ENCODE measurements at regions not wholly inside any gene's neighbourhood (a gene's known extent, or its start where the extent isn't known, plus 50 kb on each side); places are given as distances from the start of the nearest gene placed in this dataset.

- TF ChIP-seq REST (IDR thresholded peaks at IDR 0.05; ENCODE audit: insufficient replicate concordance, low read depth): no peak
- no peak for TF ChIP-seq SPI1 (IDR thresholded peaks at IDR 0.05; ENCODE audit: borderline replicate concordance, low read depth)
- TF ChIP-seq GABPA (IDR thresholded peaks at IDR 0.05; ENCODE audit: low read depth): no peak
- no peak for TF ChIP-seq POLR2AphosphoS5 (IDR thresholded peaks at IDR 0.05; ENCODE audit: low read depth)
- TF ChIP-seq CTCF (IDR thresholded peaks at IDR 0.05; ENCODE audit: insufficient read depth, low read length): no peak
- H3K27ac ChIP-seq (replicated peaks): no peak overlapping the region
- no peak overlapping the region for H3K4me3 ChIP-seq (replicated peaks; ENCODE audit: insufficient read depth, low read length)
- H3K27me3 ChIP-seq (ENCODE audit: insufficient read depth, poor library complexity, severe bottlenecking): no peaks in the 10 kb centered on the region
- no peak for DNase-seq (ENCODE audit: low read depth in 1 of 2, low spot score in 1 of 2)
These were observed 103.3 kb downstream of the C5orf15 start for GRCh38 chr5:133865113-133865512.

GRCh38 chr5:133864711-133865110 lies 103.7 kb downstream of the C5orf15 start:
- TF ChIP-seq CTCF (IDR thresholded peaks at IDR 0.05; ENCODE audit: insufficient read depth, low read length) (no peak), SPI1 (IDR thresholded peaks at IDR 0.05; ENCODE audit: borderline replicate concordance, low read depth) (no peak), REST (IDR thresholded peaks at IDR 0.05; ENCODE audit: insufficient replicate concordance, low read depth) (no peak), GABPA (IDR thresholded peaks at IDR 0.05; ENCODE audit: low read depth) (no peak), POLR2AphosphoS5 (IDR thresholded peaks at IDR 0.05; ENCODE audit: low read depth) (no peak)
- DNase-seq (ENCODE audit: low read depth in 1 of 2, low spot score in 1 of 2): no peak
- Histone ChIP-seq H3K27me3 (ENCODE audit: insufficient read depth, poor library complexity, severe bottlenecking) (no peaks in the 10 kb centered on the region), H3K4me3 (replicated peaks; ENCODE audit: insufficient read depth, low read length) (no peak overlapping the region), H3K27ac (replicated peaks) (no peak overlapping the region)

- Histone ChIP-seq H3K27ac (replicated peaks) (no peak overlapping the region), H3K27me3 (ENCODE audit: insufficient read depth, poor library complexity, severe bottlenecking) (no peaks in the 10 kb centered on the region), H3K4me3 (replicated peaks; ENCODE audit: insufficient read depth, low read length) (no peak overlapping the region)
- TF ChIP-seq REST (IDR thresholded peaks at IDR 0.05; ENCODE audit: insufficient replicate concordance, low read depth): no peak
- TF ChIP-seq SPI1 (IDR thresholded peaks at IDR 0.05; ENCODE audit: borderline replicate concordance, low read depth): no peak
- TF ChIP-seq POLR2AphosphoS5 (IDR thresholded peaks at IDR 0.05; ENCODE audit: low read depth): no peak
- TF ChIP-seq CTCF (IDR thresholded peaks at IDR 0.05; ENCODE audit: insufficient read depth, low read length): no peak
- no peak for TF ChIP-seq GABPA (IDR thresholded peaks at IDR 0.05; ENCODE audit: low read depth)
- no peak for DNase-seq (ENCODE audit: low read depth in 1 of 2, low spot score in 1 of 2)
These were observed 104.4 kb downstream of the C5orf15 start for GRCh38 chr5:133863857-133864585.

Data from HL-60 (cell line).